GM23338 (cell line): ENCODE measurements at regions not wholly inside any gene's neighbourhood (a gene's known extent, or its start where the extent isn't known, plus 50 kb on each side); places are given as distances from the start of the nearest gene placed in this dataset.

Experiments used
- ATAC-seq: fragments of 200-7000 bp; cut with Tn5 transposase; 3 replicates; pipeline ENCODE4 v1.9.1; 2020
- DNase-seq: peaks from one replicate; pipeline ENCODE4 v3.0.0-alpha.2; 2015; ENCODE audit warnings: low spot score
- H2AFZ ChIP-seq: fragments of 200-600 bp; sonication (generic); 2 replicates; pipeline ENCODE4 v1.8.0; 2016; ENCODE audit warnings: antibody characterized with exemption, mild to moderate bottlenecking, moderate library complexity
- H3F3A ChIP-seq: fragments of 200-600 bp; sonication (generic); replicated peaks from 2 replicates; pipeline ENCODE4 v1.8.0; 2017; ENCODE audit warnings: antibody characterized with exemption, mixed run types, low read depth
- H3K27ac ChIP-seq: fragments of 200-600 bp; sonication (generic); 2 replicates; pipeline ENCODE4 v1.6.1; 2016; ENCODE audit warnings: low read depth
- H3K27me3 ChIP-seq: fragments of 200-600 bp; sonication (generic); 2 replicates; pipeline ENCODE4 v1.8.0; 2016; ENCODE audit warnings: mild to moderate bottlenecking, mixed run types, moderate library complexity; ENCODE audit not compliant: insufficient read depth
- H3K36me3 ChIP-seq: fragments of 200-600 bp; sonication (generic); 2 replicates; pipeline ENCODE4 v1.8.0; 2016; ENCODE audit warnings: mild to moderate bottlenecking; ENCODE audit not compliant: insufficient read depth
- H3K4me1 ChIP-seq: fragments of 200-600 bp; sonication (generic); 2 replicates; pipeline ENCODE4 v1.8.0; 2016; ENCODE audit warnings: mild to moderate bottlenecking, moderate library complexity; ENCODE audit not compliant: insufficient read depth
- H3K4me2 ChIP-seq: fragments of 200-600 bp; sonication (generic); 2 replicates; pipeline ENCODE4 v1.7.1; 2017; ENCODE audit warnings: mixed run types
- H3K4me3 ChIP-seq: fragments of 200-600 bp; sonication (generic); 2 replicates; pipeline ENCODE4 v1.6.1; 2016; ENCODE audit warnings: mixed run types
- H3K79me2 ChIP-seq: fragments of 200-600 bp; sonication (generic); replicated peaks from 2 replicates; pipeline ENCODE4 v1.8.0; 2017; ENCODE audit warnings: mild to moderate bottlenecking; ENCODE audit not compliant: insufficient read depth
- H3K9me2 ChIP-seq: fragments of 200-600 bp; sonication (generic); 2 replicates; pipeline ENCODE4 v1.8.0; 2017; ENCODE audit not compliant: insufficient read depth
- H4K20me1 ChIP-seq: fragments of 200-600 bp; sonication (generic); replicated peaks from 2 replicates; pipeline ENCODE4 v1.8.0; 2017; ENCODE audit warnings: mild to moderate bottlenecking; ENCODE audit not compliant: insufficient read depth
- H3K27ac Mint-ChIP-seq: 2 replicates; pipeline ENCODE4 v1.8.0; 2020; ENCODE audit warnings: inconsistent platforms, mild to moderate bottlenecking, moderate library complexity, mixed read lengths
- H3K27me3 Mint-ChIP-seq: 3 replicates; pipeline ENCODE4 v1.8.0; 2022; ENCODE audit warnings: low read depth, mild to moderate bottlenecking, moderate library complexity, mixed read lengths, inconsistent platforms; ENCODE audit not compliant: insufficient read depth, poor library complexity
- H3K36me3 Mint-ChIP-seq: 3 replicates; pipeline ENCODE4 v1.8.0; 2021; ENCODE audit warnings: low read depth, mild to moderate bottlenecking, inconsistent platforms, moderate library complexity, mixed read lengths
- H3K4me1 Mint-ChIP-seq: 3 replicates; pipeline ENCODE4 v1.8.0; 2020; ENCODE audit warnings: mild to moderate bottlenecking, inconsistent platforms, mixed read lengths
- H3K4me3 Mint-ChIP-seq: 3 replicates; pipeline ENCODE4 v1.8.0; 2021; ENCODE audit warnings: moderate library complexity, mild to moderate bottlenecking, inconsistent platforms, mixed read lengths
- H3K9me3 Mint-ChIP-seq: 3 replicates; pipeline ENCODE4 v1.8.0; 2020; ENCODE audit warnings: moderate library complexity, mild to moderate bottlenecking, inconsistent platforms, mixed read lengths
- EZH2phosphoT487 ChIP-seq: fragments of 200-600 bp; sonication (generic); IDR thresholded peaks from one replicate; pipeline ENCODE4 v1.8.1; 2018; ENCODE audit warnings: antibody characterized with exemption; ENCODE audit not compliant: unreplicated experiment
- NANOG ChIP-seq: IDR thresholded peaks from 2 replicates; pipeline ENCODE4 v1.6.1; 2016; ENCODE audit warnings: antibody characterized with exemption, borderline replicate concordance
- STAT1 ChIP-seq: IDR thresholded peaks from one replicate; pipeline ENCODE4 v1.6.1; 2016; ENCODE audit warnings: antibody characterized with exemption; ENCODE audit not compliant: unreplicated experiment
- ZNF331 ChIP-seq: fragments of 250-450 bp; sonication (Bioruptor Pico); IDR thresholded peaks from 2 replicates; pipeline ENCODE4 v1.5.0; 2020; ENCODE audit warnings: low read depth, mild to moderate bottlenecking, moderate library complexity
- TF ChIP-seq, protein P1 (sequence below), 2 experiments: fragments of 200-600 bp in 1 of 2; sonication (generic) in 1 of 2; conservative IDR thresholded peaks; 2 replicates each; pipeline versions ENCODE4 v1.5.1 to v1.6.1; 2016 to 2017; ENCODE audit warnings: antibody characterized with exemption in 2 of 2, low read depth in 2 of 2, mild to moderate bottlenecking in 2 of 2, moderate library complexity in 1 of 2
- TF ChIP-seq, protein P2 (sequence below): fragments of 250-450 bp; sonication (Bioruptor Pico); IDR thresholded peaks from 2 replicates; pipeline ENCODE4 v1.5.0; 2020; ENCODE audit warnings: mild to moderate bottlenecking, moderate library complexity
- TF ChIP-seq, protein P3 (sequence below): IDR thresholded peaks from 2 replicates; pipeline ENCODE4 v1.6.1; 2016; ENCODE audit warnings: antibody characterized with exemption

DNA sequence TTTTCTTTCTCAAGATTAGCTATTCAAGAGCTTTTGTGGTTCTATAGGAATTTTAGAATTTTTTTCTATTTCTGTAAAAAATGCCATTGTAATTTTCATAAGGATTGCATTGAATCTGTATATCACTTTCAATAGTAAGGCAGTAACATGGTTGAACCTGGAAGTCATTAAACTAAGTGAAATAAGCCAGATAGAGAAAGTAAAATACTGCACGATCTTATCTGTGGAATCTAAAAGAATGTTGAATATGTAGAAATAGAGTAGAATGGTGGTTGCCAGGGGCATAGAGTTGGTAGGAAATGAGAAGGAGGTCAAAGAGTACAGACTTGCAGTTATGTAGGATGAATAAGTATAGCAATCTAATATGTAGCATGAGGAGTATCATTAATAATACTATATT is 1073.5 kb upstream of the LRRN3 start:
- H3K4me1 Mint-ChIP-seq = peaks cover 7% of the 10 kb centered on the region
- no peak for DNase-seq
- no peaks in the 10 kb centered on the region for H3K27me3 Mint-ChIP-seq
- H2AFZ ChIP-seq = no peak overlapping the region
- H3K9me3 Mint-ChIP-seq = no peaks in the 10 kb centered on the region
- H3K36me3 ChIP-seq = no peaks in the 10 kb centered on the region
- H3F3A ChIP-seq = no peaks in the 10 kb centered on the region
- H3K27me3 ChIP-seq = no peaks in the 10 kb centered on the region
- H4K20me1 ChIP-seq = no peaks in the 10 kb centered on the region
- no peak overlapping the region for H3K27ac Mint-ChIP-seq
- H3K79me2 ChIP-seq = no peaks in the 10 kb centered on the region
- H3K27ac ChIP-seq = no peak overlapping the region
- TF ChIP-seq, protein P1, sequence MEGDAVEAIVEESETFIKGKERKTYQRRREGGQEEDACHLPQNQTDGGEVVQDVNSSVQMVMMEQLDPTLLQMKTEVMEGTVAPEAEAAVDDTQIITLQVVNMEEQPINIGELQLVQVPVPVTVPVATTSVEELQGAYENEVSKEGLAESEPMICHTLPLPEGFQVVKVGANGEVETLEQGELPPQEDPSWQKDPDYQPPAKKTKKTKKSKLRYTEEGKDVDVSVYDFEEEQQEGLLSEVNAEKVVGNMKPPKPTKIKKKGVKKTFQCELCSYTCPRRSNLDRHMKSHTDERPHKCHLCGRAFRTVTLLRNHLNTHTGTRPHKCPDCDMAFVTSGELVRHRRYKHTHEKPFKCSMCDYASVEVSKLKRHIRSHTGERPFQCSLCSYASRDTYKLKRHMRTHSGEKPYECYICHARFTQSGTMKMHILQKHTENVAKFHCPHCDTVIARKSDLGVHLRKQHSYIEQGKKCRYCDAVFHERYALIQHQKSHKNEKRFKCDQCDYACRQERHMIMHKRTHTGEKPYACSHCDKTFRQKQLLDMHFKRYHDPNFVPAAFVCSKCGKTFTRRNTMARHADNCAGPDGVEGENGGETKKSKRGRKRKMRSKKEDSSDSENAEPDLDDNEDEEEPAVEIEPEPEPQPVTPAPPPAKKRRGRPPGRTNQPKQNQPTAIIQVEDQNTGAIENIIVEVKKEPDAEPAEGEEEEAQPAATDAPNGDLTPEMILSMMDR (conservative IDR thresholded peaks at IDR 0.05; ENCODE audit: low read depth in 2 of 2) = no peak
- TF ChIP-seq ZNF331 (CRISPR knock-in tag) (no peak), STAT1 (no peak), EZH2phosphoT487 (no peak), NANOG (no peak)
- TF ChIP-seq, protein P2, sequence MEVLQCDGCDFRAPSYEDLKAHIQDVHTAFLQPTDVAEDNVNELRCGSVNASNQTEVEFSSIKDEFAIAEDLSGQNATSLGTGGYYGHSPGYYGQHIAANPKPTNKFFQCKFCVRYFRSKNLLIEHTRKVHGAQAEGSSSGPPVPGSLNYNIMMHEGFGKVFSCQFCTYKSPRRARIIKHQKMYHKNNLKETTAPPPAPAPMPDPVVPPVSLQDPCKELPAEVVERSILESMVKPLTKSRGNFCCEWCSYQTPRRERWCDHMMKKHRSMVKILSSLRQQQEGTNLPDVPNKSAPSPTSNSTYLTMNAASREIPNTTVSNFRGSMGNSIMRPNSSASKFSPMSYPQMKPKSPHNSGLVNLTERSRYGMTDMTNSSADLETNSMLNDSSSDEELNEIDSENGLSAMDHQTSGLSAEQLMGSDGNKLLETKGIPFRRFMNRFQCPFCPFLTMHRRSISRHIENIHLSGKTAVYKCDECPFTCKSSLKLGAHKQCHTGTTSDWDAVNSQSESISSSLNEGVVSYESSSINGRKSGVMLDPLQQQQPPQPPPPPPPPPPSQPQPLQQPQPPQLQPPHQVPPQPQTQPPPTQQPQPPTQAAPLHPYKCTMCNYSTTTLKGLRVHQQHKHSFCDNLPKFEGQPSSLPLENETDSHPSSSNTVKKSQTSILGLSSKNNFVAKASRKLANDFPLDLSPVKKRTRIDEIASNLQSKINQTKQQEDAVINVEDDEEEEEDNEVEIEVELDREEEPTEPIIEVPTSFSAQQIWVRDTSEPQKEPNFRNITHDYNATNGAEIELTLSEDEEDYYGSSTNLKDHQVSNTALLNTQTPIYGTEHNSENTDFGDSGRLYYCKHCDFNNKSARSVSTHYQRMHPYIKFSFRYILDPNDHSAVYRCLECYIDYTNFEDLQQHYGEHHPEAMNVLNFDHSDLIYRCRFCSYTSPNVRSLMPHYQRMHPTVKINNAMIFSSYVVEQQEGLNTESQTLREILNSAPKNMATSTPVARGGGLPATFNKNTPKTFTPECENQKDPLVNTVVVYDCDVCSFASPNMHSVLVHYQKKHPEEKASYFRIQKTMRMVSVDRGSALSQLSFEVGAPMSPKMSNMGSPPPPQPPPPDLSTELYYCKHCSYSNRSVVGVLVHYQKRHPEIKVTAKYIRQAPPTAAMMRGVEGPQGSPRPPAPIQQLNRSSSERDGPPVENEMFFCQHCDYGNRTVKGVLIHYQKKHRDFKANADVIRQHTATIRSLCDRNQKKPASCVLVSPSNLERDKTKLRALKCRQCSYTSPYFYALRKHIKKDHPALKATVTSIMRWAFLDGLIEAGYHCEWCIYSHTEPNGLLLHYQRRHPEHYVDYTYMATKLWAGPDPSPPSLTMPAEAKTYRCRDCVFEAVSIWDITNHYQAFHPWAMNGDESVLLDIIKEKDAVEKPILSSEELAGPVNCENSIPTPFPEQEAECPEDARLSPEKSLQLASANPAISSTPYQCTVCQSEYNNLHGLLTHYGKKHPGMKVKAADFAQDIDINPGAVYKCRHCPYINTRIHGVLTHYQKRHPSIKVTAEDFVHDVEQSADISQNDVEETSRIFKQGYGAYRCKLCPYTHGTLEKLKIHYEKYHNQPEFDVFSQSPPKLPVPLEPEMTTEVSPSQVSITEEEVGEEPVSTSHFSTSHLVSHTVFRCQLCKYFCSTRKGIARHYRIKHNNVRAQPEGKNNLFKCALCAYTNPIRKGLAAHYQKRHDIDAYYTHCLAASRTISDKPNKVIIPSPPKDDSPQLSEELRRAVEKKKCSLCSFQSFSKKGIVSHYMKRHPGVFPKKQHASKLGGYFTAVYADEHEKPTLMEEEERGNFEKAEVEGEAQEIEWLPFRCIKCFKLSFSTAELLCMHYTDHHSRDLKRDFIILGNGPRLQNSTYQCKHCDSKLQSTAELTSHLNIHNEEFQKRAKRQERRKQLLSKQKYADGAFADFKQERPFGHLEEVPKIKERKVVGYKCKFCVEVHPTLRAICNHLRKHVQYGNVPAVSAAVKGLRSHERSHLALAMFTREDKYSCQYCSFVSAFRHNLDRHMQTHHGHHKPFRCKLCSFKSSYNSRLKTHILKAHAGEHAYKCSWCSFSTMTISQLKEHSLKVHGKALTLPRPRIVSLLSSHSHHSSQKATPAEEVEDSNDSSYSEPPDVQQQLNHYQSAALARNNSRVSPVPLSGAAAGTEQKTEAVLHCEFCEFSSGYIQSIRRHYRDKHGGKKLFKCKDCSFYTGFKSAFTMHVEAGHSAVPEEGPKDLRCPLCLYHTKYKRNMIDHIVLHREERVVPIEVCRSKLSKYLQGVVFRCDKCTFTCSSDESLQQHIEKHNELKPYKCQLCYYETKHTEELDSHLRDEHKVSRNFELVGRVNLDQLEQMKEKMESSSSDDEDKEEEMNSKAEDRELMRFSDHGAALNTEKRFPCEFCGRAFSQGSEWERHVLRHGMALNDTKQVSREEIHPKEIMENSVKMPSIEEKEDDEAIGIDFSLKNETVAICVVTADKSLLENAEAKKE (CRISPR knock-in tag) = no peak
- TF ChIP-seq, protein P3, sequence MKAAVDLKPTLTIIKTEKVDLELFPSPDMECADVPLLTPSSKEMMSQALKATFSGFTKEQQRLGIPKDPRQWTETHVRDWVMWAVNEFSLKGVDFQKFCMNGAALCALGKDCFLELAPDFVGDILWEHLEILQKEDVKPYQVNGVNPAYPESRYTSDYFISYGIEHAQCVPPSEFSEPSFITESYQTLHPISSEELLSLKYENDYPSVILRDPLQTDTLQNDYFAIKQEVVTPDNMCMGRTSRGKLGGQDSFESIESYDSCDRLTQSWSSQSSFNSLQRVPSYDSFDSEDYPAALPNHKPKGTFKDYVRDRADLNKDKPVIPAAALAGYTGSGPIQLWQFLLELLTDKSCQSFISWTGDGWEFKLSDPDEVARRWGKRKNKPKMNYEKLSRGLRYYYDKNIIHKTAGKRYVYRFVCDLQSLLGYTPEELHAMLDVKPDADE = no peak
- no peak overlapping the region for H3K4me3 Mint-ChIP-seq
- no peak for ATAC-seq
- no peak overlapping the region for H3K4me2 ChIP-seq
- no peaks in the 10 kb centered on the region for H3K4me1 ChIP-seq
- H3K9me2 ChIP-seq = 0 out of 2 replicates have a peak, but pooled peaks cover 5% of the 10 kb centered on the region
- H3K36me3 Mint-ChIP-seq = no peaks in the 10 kb centered on the region
- H3K4me3 ChIP-seq = no peak overlapping the region
